Duodenal mucosa (tissue), 2 donors: ENCODE measurements at regions not wholly inside any gene's neighbourhood (a gene's known extent, or its start where the extent isn't known, plus 50 kb on each side); places are given as distances from the start of the nearest gene placed in this dataset.

ENCODE experiments used
- H3K27ac ChIP-seq: one replicate; pipeline ENCODE4 v1.7.0; 2013; ENCODE audit warnings: low read depth, low read length
- H3K27me3 ChIP-seq, 2 donors: one replicate each; pipeline ENCODE4 v1.7.0; 2013; ENCODE audit warnings: low read length in 2 of 2, control low read depth in 1 of 2; ENCODE audit not compliant: insufficient read depth in 2 of 2, control insufficient read depth in 1 of 2
- H3K36me3 ChIP-seq, 2 donors: one replicate each; pipeline ENCODE4 v1.7.0; 2013; ENCODE audit warnings: low read length in 2 of 2, control low read depth in 1 of 2; ENCODE audit not compliant: insufficient read depth in 2 of 2, control insufficient read depth in 1 of 2
- H3K4me1 ChIP-seq, 2 donors: one replicate each; pipeline ENCODE4 v1.7.0; 2013; ENCODE audit warnings: low read length in 2 of 2, control low read depth in 1 of 2; ENCODE audit not compliant: insufficient read depth in 2 of 2, control insufficient read depth in 1 of 2
- H3K4me3 ChIP-seq, 2 donors: one replicate each; pipeline ENCODE4 v1.7.0; 2013; ENCODE audit warnings: low read length in 2 of 2, low read depth in 1 of 2
- H3K9ac ChIP-seq, 2 donors: one replicate each; pipeline ENCODE4 v1.7.0; 2013; ENCODE audit warnings: low read length in 2 of 2, low read depth in 1 of 2
- H3K9me3 ChIP-seq, 2 donors: one replicate each; pipeline ENCODE4 v1.7.0; 2013; ENCODE audit warnings: low read length in 2 of 2, control low read depth in 1 of 2; ENCODE audit not compliant: control insufficient read depth in 1 of 2

GRCh38 chr5:74237571-74238145, 402.9 kb downstream of the ENC1 start:
- Histone ChIP-seq H3K27me3 (no peaks in the 10 kb centered on the region), H3K4me1 (peaks cover 0 to 22% of the 10 kb centered on the region in 2 donors), H3K9me3 (no peaks in the 10 kb centered on the region), H3K4me3 (no peak overlapping the region), H3K36me3 (no peaks in the 10 kb centered on the region), H3K27ac (no peak overlapping the region), H3K9ac (no peak overlapping the region)

- Histone ChIP-seq H3K9ac (no peak overlapping the region), H3K4me3 (no peak overlapping the region), H3K27me3 (no peaks in the 10 kb centered on the region), H3K36me3 (no peaks in the 10 kb centered on the region), H3K4me1 (peaks cover 0 to 14% of the 10 kb centered on the region in 2 donors), H3K27ac (no peak overlapping the region), H3K9me3 (no peaks in the 10 kb centered on the region)
Observed at GRCh38 chr5:74235552-74235951, 405.0 kb downstream of the ENC1 start.

GRCh38 chr5:74233571-74233970, 407.0 kb downstream of the ENC1 start:
- no peaks in the 10 kb centered on the region for H3K9me3 ChIP-seq
- H3K36me3 ChIP-seq: no peaks in the 10 kb centered on the region
- H3K27me3 ChIP-seq: no peaks in the 10 kb centered on the region
- peaks cover 0 to 9% of the 10 kb centered on the region in 2 donors for H3K4me1 ChIP-seq
- H3K4me3 ChIP-seq: no peak overlapping the region
- H3K9ac ChIP-seq: no peak overlapping the region
- H3K27ac ChIP-seq: no peak overlapping the region

- H3K27ac ChIP-seq: no peak overlapping the region
- H3K4me1 ChIP-seq: peaks cover 0 to 9% of the 10 kb centered on the region in 2 donors
- H3K27me3 ChIP-seq: no peaks in the 10 kb centered on the region
- no peak overlapping the region for H3K9ac ChIP-seq
- H3K9me3 ChIP-seq: no peaks in the 10 kb centered on the region
- H3K4me3 ChIP-seq: no peak overlapping the region
- no peaks in the 10 kb centered on the region for H3K36me3 ChIP-seq
Observed at GRCh38 chr5:74233091-74233490, 407.4 kb downstream of the ENC1 start.

- H3K4me1 ChIP-seq: peaks cover 0 to 1% of the 10 kb centered on the region in 2 donors
- H3K4me3 ChIP-seq: no peak overlapping the region
- H3K27me3 ChIP-seq: no peaks in the 10 kb centered on the region
- H3K36me3 ChIP-seq: no peaks in the 10 kb centered on the region
- H3K27ac ChIP-seq: no peak overlapping the region
- no peaks in the 10 kb centered on the region for H3K9me3 ChIP-seq
- H3K9ac ChIP-seq: no peak overlapping the region
Observed at GRCh38 chr5:74232276-74232675, 408.3 kb downstream of the ENC1 start.

GRCh38 chr5:74231697-74232096, 408.8 kb downstream of the ENC1 start:
- Histone ChIP-seq H3K36me3 (no peaks in the 10 kb centered on the region), H3K4me1 (no peaks in the 10 kb centered on the region), H3K4me3 (no peak overlapping the region), H3K9ac (no peak overlapping the region), H3K27ac (no peak overlapping the region), H3K27me3 (no peaks in the 10 kb centered on the region), H3K9me3 (no peaks in the 10 kb centered on the region)

GRCh38 chr5:74226716-74227485, 413.6 kb downstream of the ENC1 start:
- Histone ChIP-seq H3K27me3 (no peaks in the 10 kb centered on the region), H3K27ac (no peak overlapping the region), H3K9ac (no peak overlapping the region), H3K9me3 (no peaks in the 10 kb centered on the region), H3K36me3 (no peaks in the 10 kb centered on the region), H3K4me3 (no peak overlapping the region), H3K4me1 (no peaks in the 10 kb centered on the region)

- Histone ChIP-seq H3K36me3 (no peaks in the 10 kb centered on the region), H3K27ac (no peak overlapping the region), H3K9me3 (no peaks in the 10 kb centered on the region), H3K27me3 (no peaks in the 10 kb centered on the region), H3K4me3 (no peak overlapping the region), H3K9ac (no peak overlapping the region), H3K4me1 (no peaks in the 10 kb centered on the region)
Observed at GRCh38 chr5:74225587-74225986, 414.9 kb downstream of the ENC1 start.

- Histone ChIP-seq H3K4me1 (no peaks in the 10 kb centered on the region), H3K36me3 (no peaks in the 10 kb centered on the region), H3K27me3 (no peaks in the 10 kb centered on the region), H3K9ac (no peak overlapping the region), H3K4me3 (no peak overlapping the region), H3K9me3 (no peaks in the 10 kb centered on the region), H3K27ac (no peak overlapping the region)
Observed at GRCh38 chr5:74224331-74224730, 416.2 kb downstream of the ENC1 start.

GRCh38 chr5:74222806-74223205, 417.7 kb downstream of the ENC1 start:
- H3K27me3 ChIP-seq: no peaks in the 10 kb centered on the region
- no peaks in the 10 kb centered on the region for H3K9me3 ChIP-seq
- no peaks in the 10 kb centered on the region for H3K4me1 ChIP-seq
- no peak overlapping the region for H3K4me3 ChIP-seq
- H3K9ac ChIP-seq: no peak overlapping the region
- H3K27ac ChIP-seq: no peak overlapping the region
- no peaks in the 10 kb centered on the region for H3K36me3 ChIP-seq
